ENCODE measurements at regions not wholly inside any gene's neighbourhood (a gene's known extent, or its start where the extent isn't known, plus 50 kb on each side); places are given as distances from the start of the nearest gene placed in this dataset.

- DNase-seq (ENCODE audit: low spot score), result no peak
These were observed 102.0 kb downstream of the DIRAS3 start for GRCh38 chr1:67948151-67949080.

DNA sequence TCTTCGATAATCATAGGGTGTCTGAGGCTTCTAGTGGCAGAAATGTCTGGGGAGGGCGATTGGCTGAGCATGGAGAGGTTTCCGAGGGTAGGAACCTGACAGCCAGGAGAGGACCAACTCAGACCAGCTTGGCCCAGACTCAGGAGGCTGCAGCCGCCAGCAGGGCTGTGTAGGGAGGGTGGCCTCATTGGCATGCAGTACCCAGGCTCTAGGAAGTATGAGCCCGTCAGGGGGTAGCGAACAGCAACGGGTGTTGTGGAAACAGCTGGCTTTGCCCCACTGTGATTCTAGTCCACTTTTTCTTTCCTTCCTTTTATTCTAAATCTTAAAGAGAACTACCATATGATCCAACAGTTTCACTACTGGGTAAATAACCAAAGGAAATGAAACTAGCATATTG is 103.3 kb downstream of the DIRAS3 start:
- DNase-seq (ENCODE audit: low spot score), result no peak

- no peak for DNase-seq (ENCODE audit: low spot score)
These were observed 104.6 kb downstream of the DIRAS3 start for GRCh38 chr1:67945733-67946374.

DNA sequence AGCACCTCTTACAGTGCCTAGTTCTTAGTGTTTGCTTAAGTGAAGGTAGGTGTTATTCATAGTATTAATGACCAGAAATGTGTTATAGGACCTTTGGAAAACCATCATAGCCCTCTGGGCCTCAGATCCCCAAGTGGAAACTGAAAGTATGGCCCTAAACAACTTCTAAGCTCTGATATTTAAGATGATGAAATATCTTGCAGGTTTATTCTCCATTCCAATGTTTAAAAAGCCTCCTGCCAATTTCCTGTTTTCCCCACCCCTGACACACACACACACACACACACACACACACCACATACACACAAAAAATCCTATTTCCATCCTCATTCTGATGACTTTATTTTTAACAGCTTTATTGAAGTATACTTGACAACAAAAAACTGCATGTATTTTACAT is 108.2 kb downstream of the DIRAS3 start:
- DNase-seq (ENCODE audit: low spot score), result no peak

GRCh38 chr1:67941746-67942145 is 108.5 kb upstream of the GNG12 start:
- DNase-seq (ENCODE audit: low spot score), result no peak

- DNase-seq (ENCODE audit: low spot score), result no peak
These were observed 107.9 kb upstream of the GNG12 start for GRCh38 chr1:67941155-67941554.

DNA sequence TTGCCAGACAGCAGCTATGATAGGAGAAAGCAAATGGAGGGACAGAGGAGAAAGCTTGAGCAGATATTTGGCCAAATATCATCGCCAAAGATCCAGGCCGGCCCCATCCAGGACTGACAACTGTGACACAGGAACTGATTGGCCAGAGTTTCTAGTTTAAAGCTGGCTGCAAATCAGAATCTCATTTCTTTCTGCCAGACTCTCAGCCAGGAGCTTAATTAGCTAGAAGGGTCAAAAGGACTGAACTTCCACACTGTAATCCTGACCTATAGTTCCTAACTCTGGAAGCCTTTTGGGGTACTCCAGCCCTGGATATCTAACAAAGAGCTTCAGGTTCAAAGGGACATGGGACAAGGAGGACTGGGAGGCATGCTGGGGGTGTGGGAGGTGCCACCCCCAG is 106.7 kb upstream of the GNG12 start:
- DNase-seq (ENCODE audit: low spot score), result no peak

- DNase-seq (ENCODE audit: low spot score), result no peak
These were observed 106.0 kb upstream of the GNG12 start for GRCh38 chr1:67939186-67939743.

- DNase-seq (ENCODE audit: low spot score), result no peak
These were observed 104.4 kb upstream of the GNG12 start for GRCh38 chr1:67937651-67938050.

DNA sequence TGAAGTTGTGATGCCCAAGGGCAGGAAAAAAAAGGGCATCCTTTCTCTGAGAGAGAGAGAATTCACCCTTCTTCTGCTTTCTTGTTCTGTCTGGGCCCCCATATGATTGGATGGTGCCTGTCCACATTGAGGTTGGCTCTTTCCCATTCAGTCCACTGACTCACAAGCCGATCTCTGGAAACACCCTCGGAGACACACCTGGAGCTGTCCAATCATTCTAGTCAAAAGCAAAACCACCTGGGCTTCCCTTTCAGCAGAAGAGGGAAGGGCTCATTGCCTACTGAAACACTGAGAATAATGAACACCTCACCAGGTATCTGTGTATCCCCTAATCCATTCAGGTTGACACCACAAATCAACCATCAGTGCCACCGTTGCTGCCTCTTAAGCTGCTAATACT is 103.7 kb upstream of the GNG12 start:
- DNase-seq (ENCODE audit: low spot score), result no peak

DNA sequence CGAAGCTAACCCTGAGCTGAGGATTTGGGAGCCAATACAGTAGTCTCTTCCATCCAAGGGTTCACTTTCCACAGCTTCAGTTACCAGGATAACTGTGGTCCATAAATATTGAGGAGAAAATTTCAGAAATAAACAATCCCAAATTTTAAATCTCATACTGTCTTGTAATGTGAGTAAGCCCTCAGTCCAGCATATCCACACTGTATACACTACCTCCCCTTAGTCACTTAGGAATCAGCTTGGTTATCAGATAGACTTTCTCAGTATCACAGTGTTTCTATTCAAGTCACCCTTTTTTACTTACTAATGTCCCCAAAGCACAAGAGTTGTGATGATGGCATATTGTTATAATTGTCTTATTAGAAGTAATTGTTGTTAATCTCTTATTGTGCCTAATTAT is 102.3 kb upstream of the GNG12 start:
- DNase-seq (ENCODE audit: low spot score), result no peak

DNA sequence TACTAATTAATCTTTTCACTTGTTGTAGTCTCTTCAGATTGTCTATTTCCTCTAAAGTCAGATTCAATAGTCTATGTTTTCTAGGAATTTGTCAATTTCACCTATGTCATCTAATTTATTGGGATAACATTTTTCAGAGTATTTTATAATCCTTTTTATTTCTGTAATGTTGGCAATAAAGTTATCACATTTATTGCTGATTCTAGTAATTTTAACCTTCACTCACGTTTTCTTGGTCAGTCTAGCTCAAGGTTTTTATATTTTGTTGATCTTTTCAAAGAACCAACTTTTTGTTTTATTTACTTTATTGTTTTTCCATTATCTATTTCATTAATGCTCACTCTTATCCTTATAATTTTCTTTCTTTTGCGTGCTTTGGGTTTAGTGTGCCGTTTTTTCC is 97.9 kb upstream of the GNG12 start:
- DNase-seq (ENCODE audit: low spot score), result no peak

DNA sequence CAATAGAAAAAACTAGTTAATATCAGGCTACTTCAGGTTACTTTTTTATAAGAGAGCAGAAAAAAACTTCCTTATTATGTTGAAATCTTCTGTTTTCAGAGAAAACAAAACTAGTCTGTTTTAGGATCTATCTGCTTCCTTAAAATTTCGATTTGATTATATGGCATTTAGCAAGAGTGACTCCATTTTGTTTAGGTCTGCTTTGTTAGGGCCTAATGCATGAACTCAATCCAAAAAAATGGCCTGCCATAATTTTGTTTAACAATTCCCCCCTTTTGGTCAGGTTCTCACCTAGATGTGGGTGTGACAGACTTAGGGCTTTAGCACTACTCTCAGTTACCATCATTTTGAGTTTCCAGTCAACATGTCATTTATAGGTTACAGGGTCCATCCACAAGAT is 89.8 kb upstream of the GNG12 start:
- no peak for DNase-seq (ENCODE audit: low spot score)

GRCh38 chr1:67921725-67922489 is 88.6 kb upstream of the GNG12 start:
- no peak for DNase-seq (ENCODE audit: low spot score)

GRCh38 chr1:67919274-67920072 is 86.2 kb upstream of the GNG12 start:
- no peak for DNase-seq (ENCODE audit: low spot score)

- DNase-seq (ENCODE audit: low spot score), result no peak
These were observed 84.8 kb upstream of the GNG12 start for GRCh38 chr1:67918067-67918466.

DNA sequence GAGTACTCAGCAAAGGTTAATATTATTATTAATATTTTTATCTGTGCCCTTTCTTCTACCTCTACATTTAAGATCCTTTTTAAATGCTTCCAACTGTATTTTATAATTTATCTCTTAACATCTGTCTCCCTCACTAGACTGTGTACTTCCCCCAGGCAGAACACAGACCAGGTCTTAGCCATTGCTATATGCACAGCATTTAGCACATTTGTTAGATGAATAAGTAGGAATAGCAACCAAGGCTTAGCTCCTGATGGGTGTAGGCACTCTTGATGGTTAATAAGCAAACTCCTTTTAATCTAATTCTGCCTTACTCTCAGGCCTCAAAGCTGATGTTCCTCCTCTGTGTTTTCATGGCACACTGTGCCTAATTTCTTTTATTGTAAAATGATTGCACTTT is 83.7 kb upstream of the GNG12 start:
- no peak for DNase-seq (ENCODE audit: low spot score)

DNA sequence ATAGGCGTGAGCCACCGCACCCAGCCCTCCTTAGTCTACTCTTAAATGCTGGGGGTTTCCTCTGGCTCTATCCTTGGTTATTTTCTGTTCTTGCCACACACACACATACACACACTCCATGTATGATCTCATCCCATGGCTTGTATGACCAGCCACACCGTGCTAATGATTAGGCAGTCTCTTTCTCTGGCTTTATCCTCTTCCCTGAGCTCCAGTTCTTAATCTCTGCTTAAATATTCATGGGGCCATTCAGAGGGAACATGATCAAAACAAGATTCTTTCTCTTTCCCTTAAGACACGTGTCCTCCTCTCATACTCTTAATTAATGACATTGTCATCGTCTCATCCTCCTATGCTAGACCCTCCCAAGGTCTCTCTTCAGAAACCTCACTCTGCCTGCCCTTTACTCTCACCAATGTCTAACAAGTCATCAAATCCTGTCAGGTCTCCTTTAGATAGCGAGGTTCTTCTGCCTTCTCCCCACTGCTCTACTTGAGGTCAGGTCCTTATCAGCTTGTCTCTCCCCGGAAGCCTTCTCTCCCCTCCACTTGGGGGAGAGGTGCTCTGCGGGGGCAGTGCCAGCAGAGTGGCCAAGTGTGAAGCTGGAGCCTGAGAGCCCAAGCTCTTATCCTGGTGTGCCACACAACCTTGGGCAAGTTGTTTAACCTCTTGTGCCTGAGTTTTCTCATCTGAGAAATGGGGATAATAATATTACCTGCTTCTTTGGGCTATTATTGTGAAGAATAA is 83.0 kb upstream of the GNG12 start:
- no peak for DNase-seq (ENCODE audit: low spot score)

GRCh38 chr1:67909776-67910175 is 76.5 kb upstream of the GNG12 start:
- no peak for DNase-seq (ENCODE audit: low spot score)

- no peak for DNase-seq (ENCODE audit: low spot score)
These were observed 75.1 kb upstream of the GNG12 start for GRCh38 chr1:67908250-67908936.

All from cerebellar cortex (tissue), 1 donor.